GM20431 (cell line): ENCODE measurements at regions not wholly inside any gene's neighbourhood (a gene's known extent, or its start where the extent isn't known, plus 50 kb on each side); places are given as distances from the start of the nearest gene placed in this dataset.

ENCODE experiments used
- in situ Hi-C: fragments of 300-500 bp; cut with MseI, MboI; formaldehyde crosslinking; loops from one replicate; pipeline ENCODE4 v1.15.0; 2020; ENCODE audit warnings: low sequenced_read_pairs; ENCODE audit not compliant: unreplicated experiment

- in situ Hi-C loops, result no loop called here
Measured at GRCh38 chr1:10848109-10848684, 51.8 kb upstream of the CASZ1 start.

- in situ Hi-C loops, result loop anchor here (25.0 kb wide), 1 partner anchor 338 kb away; no protein-coding TSS in a partner anchor
Measured at GRCh38 chr1:10850026-10850425, 53.6 kb upstream of the CASZ1 start.

- in situ Hi-C loops, result loop anchor here (25.0 kb wide), 1 partner anchor 339 kb away; no protein-coding TSS in a partner anchor
Measured at GRCh38 chr1:10851024-10852013, 54.9 kb upstream of the CASZ1 start.

- in situ Hi-C loops, result loop anchor here (25.0 kb wide), 1 partner anchor 340 kb away; no protein-coding TSS in a partner anchor
Measured at GRCh38 chr1:10852018-10852417, 55.6 kb upstream of the CASZ1 start.

GRCh38 chr1:10852486-10852885, 56.0 kb upstream of the CASZ1 start:
- in situ Hi-C loops, result loop anchor here (25.0 kb wide), 1 partner anchor 340 kb away; no protein-coding TSS in a partner anchor

- in situ Hi-C loops, result loop anchor here (25.0 kb wide), 1 partner anchor 341 kb away; no protein-coding TSS in a partner anchor
Measured at GRCh38 chr1:10852998-10853520, 56.6 kb upstream of the CASZ1 start.

- in situ Hi-C loops, result loop anchor here (25.0 kb wide), 1 partner anchor 341 kb away; no protein-coding TSS in a partner anchor
Measured at GRCh38 chr1:10853701-10854100, 57.3 kb upstream of the CASZ1 start.

- in situ Hi-C loops, result loop anchor here (25.0 kb wide), 1 partner anchor 343 kb away; no protein-coding TSS in a partner anchor
Measured at GRCh38 chr1:10854856-10855459, 58.5 kb upstream of the CASZ1 start.

GRCh38 chr1:10856176-10856683, 59.8 kb upstream of the CASZ1 start:
- in situ Hi-C loops, result loop anchor here (25.0 kb wide), 1 partner anchor 344 kb away; no protein-coding TSS in a partner anchor

- in situ Hi-C loops, result loop anchor here (25.0 kb wide), 1 partner anchor 345 kb away; no protein-coding TSS in a partner anchor
Measured at GRCh38 chr1:10856863-10857598, 60.6 kb upstream of the CASZ1 start.

GRCh38 chr1:10857687-10858086, 61.2 kb upstream of the CASZ1 start:
- in situ Hi-C loops, result loop anchor here (25.0 kb wide), 1 partner anchor 345 kb away; no protein-coding TSS in a partner anchor

GRCh38 chr1:10860218-10860617, 63.8 kb upstream of the CASZ1 start:
- in situ Hi-C loops, result loop anchor here (25.0 kb wide), 1 partner anchor 348 kb away; no protein-coding TSS in a partner anchor

- in situ Hi-C loops, result loop anchor here (25.0 kb wide), 1 partner anchor 348 kb away; no protein-coding TSS in a partner anchor
Measured at GRCh38 chr1:10860682-10861081, 64.2 kb upstream of the CASZ1 start.

- in situ Hi-C loops, result loop anchor here (25.0 kb wide), 1 partner anchor 350 kb away; no protein-coding TSS in a partner anchor
Measured at GRCh38 chr1:10861822-10862221, 65.4 kb upstream of the CASZ1 start.

GRCh38 chr1:10862743-10863335, 66.4 kb upstream of the CASZ1 start:
- in situ Hi-C loops, result loop anchor here (25.0 kb wide), 1 partner anchor 351 kb away; no protein-coding TSS in a partner anchor

- in situ Hi-C loops, result loop anchor here (25.0 kb wide), 1 partner anchor 352 kb away; no protein-coding TSS in a partner anchor
Measured at GRCh38 chr1:10863886-10864285, 67.4 kb upstream of the CASZ1 start.

GRCh38 chr1:10864776-10865175, 68.3 kb upstream of the CASZ1 start:
- in situ Hi-C loops, result loop anchor here (25.0 kb wide), 1 partner anchor 352 kb away; no protein-coding TSS in a partner anchor
